Sigmoid colon (tissue), 4 donors: ENCODE measurements at regions not wholly inside any gene's neighbourhood (a gene's known extent, or its start where the extent isn't known, plus 50 kb on each side); places are given as distances from the start of the nearest gene placed in this dataset.

Experiments used
- EP300 ChIP-seq, 4 donors: sonication (generic); formaldehyde crosslinking; IDR thresholded peaks; one replicate each; pipeline ENCODE4 v1.6.1; 2017; ENCODE audit warnings: antibody characterized with exemption in 4 of 4
- POLR2A ChIP-seq, 2 donors: fragments of 450-650 bp; IDR thresholded peaks; one replicate each; pipeline ENCODE4 v1.6.1; 2016; ENCODE audit warnings: antibody characterized with exemption in 2 of 2, mild to moderate bottlenecking in 2 of 2, moderate library complexity in 2 of 2
- POLR2AphosphoS5 ChIP-seq, 4 donors: sonication (generic); formaldehyde crosslinking; IDR thresholded peaks; one replicate each; pipeline ENCODE4 v1.6.1; 2017; ENCODE audit warnings: antibody characterized with exemption in 4 of 4
- TF ChIP-seq, protein P1 (sequence below), 4 experiments: fragments of 450-650 bp in 3 of 4; fragments of 200-600 bp in 1 of 4; IDR thresholded peaks; one replicate each; pipeline ENCODE4 v1.5.1; 2016 to 2019; ENCODE audit warnings: antibody characterized with exemption in 4 of 4, mild to moderate bottlenecking in 3 of 4, moderate library complexity in 2 of 4

DNA sequence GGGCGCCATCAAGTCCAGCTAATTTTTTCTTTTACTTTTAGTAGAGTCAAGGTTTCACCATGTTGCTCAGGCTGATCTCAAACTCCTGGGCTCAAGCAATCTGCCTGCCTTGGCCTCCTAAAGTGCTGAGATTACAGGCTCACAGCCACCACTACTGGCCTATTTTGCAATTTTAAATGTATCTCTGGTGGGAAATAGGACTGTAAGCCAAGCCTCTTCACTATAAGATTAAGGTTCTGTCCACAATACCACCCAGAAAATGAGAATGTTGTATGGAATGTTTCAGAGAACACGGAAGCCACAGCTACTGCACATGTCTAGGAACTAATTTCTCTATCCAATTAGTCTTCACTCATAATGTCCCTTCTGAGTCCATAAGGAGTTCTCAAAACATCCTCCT is 607.3 kb downstream of the PRELID2 start:
- TF ChIP-seq, protein P1, sequence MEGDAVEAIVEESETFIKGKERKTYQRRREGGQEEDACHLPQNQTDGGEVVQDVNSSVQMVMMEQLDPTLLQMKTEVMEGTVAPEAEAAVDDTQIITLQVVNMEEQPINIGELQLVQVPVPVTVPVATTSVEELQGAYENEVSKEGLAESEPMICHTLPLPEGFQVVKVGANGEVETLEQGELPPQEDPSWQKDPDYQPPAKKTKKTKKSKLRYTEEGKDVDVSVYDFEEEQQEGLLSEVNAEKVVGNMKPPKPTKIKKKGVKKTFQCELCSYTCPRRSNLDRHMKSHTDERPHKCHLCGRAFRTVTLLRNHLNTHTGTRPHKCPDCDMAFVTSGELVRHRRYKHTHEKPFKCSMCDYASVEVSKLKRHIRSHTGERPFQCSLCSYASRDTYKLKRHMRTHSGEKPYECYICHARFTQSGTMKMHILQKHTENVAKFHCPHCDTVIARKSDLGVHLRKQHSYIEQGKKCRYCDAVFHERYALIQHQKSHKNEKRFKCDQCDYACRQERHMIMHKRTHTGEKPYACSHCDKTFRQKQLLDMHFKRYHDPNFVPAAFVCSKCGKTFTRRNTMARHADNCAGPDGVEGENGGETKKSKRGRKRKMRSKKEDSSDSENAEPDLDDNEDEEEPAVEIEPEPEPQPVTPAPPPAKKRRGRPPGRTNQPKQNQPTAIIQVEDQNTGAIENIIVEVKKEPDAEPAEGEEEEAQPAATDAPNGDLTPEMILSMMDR (IDR thresholded peaks at IDR 0.05), result no peak
- TF ChIP-seq EP300 (IDR thresholded peaks at IDR 0.05) (no peak), POLR2A (IDR thresholded peaks at IDR 0.05) (no peak), POLR2AphosphoS5 (IDR thresholded peaks at IDR 0.05) (no peak)
